ENCODE measurements at regions not wholly inside any gene's neighbourhood (a gene's known extent, or its start where the extent isn't known, plus 50 kb on each side); places are given as distances from the start of the nearest gene placed in this dataset.

DNA sequence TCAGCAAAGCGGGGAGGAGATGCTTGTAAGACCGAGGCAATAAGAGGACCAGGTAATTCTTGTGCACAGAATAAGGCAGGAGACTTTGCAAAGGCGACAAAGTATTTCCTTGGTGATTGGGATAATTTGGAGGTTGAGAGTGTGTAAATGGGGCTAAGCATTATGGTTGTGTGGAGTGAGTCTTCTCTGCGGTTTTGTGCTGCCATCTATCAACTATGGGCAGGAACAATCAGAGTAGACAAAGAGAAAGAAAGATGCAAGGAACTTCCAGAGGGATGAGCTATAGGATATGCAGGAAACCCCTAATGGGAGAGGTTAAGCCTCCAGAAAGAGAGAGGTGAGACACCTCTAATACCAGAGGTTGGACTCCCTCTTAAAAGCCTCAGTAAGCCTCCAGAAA is 339.8 kb downstream of the PAPSS1 start:
- H3K36me3 ChIP-seq: no peaks in the 10 kb centered on the region
- WGBS, 2 donors: 93% methylated on average over 4 of the region's 4 CpGs
- H3K27me3 ChIP-seq: no peaks in the 10 kb centered on the region
- no peaks in the 10 kb centered on the region for H3K4me1 ChIP-seq
- no peaks in the 10 kb centered on the region for H3K9me3 ChIP-seq
- TF ChIP-seq, protein P1, sequence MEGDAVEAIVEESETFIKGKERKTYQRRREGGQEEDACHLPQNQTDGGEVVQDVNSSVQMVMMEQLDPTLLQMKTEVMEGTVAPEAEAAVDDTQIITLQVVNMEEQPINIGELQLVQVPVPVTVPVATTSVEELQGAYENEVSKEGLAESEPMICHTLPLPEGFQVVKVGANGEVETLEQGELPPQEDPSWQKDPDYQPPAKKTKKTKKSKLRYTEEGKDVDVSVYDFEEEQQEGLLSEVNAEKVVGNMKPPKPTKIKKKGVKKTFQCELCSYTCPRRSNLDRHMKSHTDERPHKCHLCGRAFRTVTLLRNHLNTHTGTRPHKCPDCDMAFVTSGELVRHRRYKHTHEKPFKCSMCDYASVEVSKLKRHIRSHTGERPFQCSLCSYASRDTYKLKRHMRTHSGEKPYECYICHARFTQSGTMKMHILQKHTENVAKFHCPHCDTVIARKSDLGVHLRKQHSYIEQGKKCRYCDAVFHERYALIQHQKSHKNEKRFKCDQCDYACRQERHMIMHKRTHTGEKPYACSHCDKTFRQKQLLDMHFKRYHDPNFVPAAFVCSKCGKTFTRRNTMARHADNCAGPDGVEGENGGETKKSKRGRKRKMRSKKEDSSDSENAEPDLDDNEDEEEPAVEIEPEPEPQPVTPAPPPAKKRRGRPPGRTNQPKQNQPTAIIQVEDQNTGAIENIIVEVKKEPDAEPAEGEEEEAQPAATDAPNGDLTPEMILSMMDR (IDR thresholded peaks at IDR 0.05): no peak
- TF ChIP-seq POLR2A (IDR thresholded peaks at IDR 0.05) (no peak), EP300 (IDR thresholded peaks at IDR 0.05) (no peak)
- H3K4me3 ChIP-seq: no peak overlapping the region
- no peak for DNase-seq (ENCODE audit: low spot score in 2 of 2)
- no peak overlapping the region for H3K27ac ChIP-seq

DNA sequence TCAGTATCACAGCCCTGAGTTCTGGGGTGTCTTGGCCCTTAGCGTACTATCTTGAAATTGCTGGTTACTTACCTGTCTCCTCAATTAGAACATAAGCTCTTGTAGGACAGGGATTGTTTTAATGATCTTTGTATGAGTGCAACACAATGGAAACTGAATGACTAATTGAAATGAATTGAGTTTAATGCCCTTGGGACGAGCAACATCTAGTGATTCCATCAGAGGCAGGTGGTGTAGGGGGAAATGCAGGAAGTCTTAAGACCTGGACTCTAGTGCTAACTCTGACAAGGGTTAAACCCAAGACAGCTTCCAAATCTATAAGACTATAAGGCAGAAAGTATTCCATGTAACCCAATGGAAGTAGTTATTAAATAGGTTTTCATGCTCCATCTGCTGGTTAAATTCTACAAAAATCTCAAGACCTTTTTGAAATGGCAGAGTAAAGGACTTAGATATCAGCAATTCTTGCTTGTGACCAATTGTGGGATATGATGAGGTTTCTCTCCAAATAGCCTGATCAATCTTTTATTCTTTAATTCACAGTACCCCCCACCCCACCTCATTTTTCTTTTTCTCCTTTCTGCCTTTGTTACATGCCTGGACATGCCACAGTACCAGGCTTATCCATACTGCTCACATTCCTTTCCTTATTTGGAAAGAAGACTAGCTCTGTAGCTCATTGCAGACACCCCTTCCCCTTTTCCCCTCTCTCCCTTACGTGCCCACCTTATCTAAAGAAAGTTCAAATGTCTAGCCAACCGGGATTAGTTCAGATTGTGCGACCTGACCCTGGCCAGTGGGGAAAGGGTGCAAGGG is 340.8 kb downstream of the PAPSS1 start:
- no peaks in the 10 kb centered on the region for H3K36me3 ChIP-seq
- H3K9me3 ChIP-seq: no peaks in the 10 kb centered on the region
- TF ChIP-seq EP300 (IDR thresholded peaks at IDR 0.05) (no peak), POLR2A (IDR thresholded peaks at IDR 0.05) (no peak)
- TF ChIP-seq, protein P1 (IDR thresholded peaks at IDR 0.05): no peak
- no peak overlapping the region for H3K27ac ChIP-seq
- H3K4me1 ChIP-seq: no peaks in the 10 kb centered on the region
- no peak overlapping the region for H3K4me3 ChIP-seq
- no peak for DNase-seq (ENCODE audit: low spot score in 2 of 2)
- WGBS, 2 donors: 85% methylated on average over 5 of the region's 5 CpGs
- no peaks in the 10 kb centered on the region for H3K27me3 ChIP-seq

DNA sequence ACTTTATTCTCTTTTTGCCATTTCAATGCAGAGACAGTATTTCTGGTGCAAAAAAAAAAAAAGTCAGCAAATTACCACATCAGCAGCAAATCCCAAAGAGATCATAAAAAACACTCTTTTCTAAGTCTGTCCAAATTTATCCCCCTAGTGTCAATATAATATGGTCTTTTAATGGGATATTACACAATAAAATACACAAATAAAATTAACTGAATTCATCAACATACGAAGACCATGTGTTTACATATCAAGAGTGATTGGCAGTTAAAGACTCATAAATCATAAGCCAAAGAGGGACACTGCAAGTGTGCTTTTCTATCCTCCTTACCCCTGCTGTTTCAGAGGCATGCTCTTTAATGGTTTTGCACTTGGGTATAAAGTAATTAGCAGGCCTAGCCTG is 340.2 kb upstream of the DKK2 start:
- H3K4me3 ChIP-seq: no peak overlapping the region
- no peaks in the 10 kb centered on the region for H3K36me3 ChIP-seq
- H3K4me1 ChIP-seq: no peaks in the 10 kb centered on the region
- H3K27me3 ChIP-seq: no peaks in the 10 kb centered on the region
- DNase-seq (ENCODE audit: low spot score in 2 of 2): no peak
- peaks cover 0 to 4% (median 0%) of the 10 kb centered on the region in 4 donors for H3K9me3 ChIP-seq
- TF ChIP-seq, protein P1 (IDR thresholded peaks at IDR 0.05): no peak
- no peak for TF ChIP-seq EP300 (IDR thresholded peaks at IDR 0.05)
- TF ChIP-seq POLR2A (IDR thresholded peaks at IDR 0.05): no peak
- WGBS, 2 donors: 34 to 44% methylated on average over 1 of the region's 1 CpG
- no peak overlapping the region for H3K27ac ChIP-seq

DNA sequence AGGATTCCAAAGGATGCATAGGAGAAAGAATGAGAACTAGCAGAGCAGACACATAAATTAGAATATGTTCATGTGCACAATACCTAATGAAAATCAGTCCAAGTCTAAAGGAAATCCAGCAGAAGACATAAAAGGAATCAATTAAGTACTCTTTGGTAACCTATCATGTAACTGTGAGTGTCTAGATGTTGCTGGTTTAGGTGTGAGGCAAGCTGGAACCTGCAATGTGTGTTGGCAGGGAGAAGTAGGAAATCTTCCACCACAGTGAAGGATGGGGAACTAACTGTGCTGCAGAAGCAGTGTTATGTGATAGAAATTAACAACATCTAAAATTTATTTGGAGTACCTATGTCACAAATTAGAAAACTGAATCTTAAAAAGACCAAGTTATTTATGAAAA is 330.8 kb upstream of the DKK2 start:
- H3K4me3 ChIP-seq: no peak overlapping the region
- H3K27me3 ChIP-seq: no peaks in the 10 kb centered on the region
- no peak for TF ChIP-seq POLR2A (IDR thresholded peaks at IDR 0.05)
- no peak for TF ChIP-seq EP300 (IDR thresholded peaks at IDR 0.05)
- TF ChIP-seq, protein P1 (IDR thresholded peaks at IDR 0.05): no peak

DNA sequence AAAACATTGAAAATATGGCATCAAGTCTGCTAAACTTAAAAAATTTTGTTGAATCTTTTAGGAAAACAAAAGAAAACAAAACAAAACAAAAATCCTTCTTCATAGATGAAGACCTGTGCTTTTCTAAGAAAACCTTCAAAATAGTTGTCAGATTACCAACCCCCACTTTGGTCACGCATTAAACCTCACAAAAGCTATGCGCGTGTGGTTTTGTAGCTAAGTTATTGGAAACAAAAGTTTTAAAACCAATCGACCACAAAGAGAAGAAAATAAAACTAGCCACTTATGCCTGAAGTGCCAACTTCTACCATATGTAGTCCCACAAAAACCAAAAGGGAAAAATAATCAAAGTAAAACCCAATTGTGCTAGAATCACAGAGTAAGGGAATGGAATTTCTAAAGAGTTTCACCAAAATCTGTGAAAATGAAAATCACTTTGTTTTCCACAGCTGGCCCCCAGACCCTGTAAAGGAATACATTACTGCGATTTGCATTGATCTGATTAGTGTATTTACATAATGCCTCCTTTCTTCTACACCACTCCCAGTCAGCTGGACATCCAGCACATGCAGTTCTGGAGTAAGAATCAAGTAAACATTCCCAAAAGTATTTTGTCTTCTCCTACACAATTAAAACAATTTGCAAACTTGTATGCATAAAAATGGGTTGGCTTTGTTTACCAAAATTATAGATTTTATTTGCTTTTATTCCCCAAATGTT is 330.1 kb upstream of the DKK2 start:
- no peak overlapping the region for H3K27ac ChIP-seq
- TF ChIP-seq EP300 (IDR thresholded peaks at IDR 0.05) (no peak), POLR2A (IDR thresholded peaks at IDR 0.05) (no peak)
- TF ChIP-seq, protein P1 (IDR thresholded peaks at IDR 0.05): no peak
- no peaks in the 10 kb centered on the region for H3K4me1 ChIP-seq
- H3K27me3 ChIP-seq: no peaks in the 10 kb centered on the region
- no peak for DNase-seq (ENCODE audit: low spot score in 2 of 2)
- no peak overlapping the region for H3K4me3 ChIP-seq
- WGBS, 2 donors: 55 to 59% methylated on average over 5 of the region's 5 CpGs
- H3K36me3 ChIP-seq: no peaks in the 10 kb centered on the region
- H3K9me3 ChIP-seq: no peaks in the 10 kb centered on the region

More for the DNA sequence above, 330.8 kb upstream of the DKK2 start:
- DNase-seq (ENCODE audit: low spot score in 2 of 2): no peak
- no peaks in the 10 kb centered on the region for H3K4me1 ChIP-seq
- no peak overlapping the region for H3K27ac ChIP-seq
- no peaks in the 10 kb centered on the region for H3K9me3 ChIP-seq
- no peaks in the 10 kb centered on the region for H3K36me3 ChIP-seq
